Neutrophil (primary cell): ENCODE measurements at regions not wholly inside any gene's neighbourhood (a gene's known extent, or its start where the extent isn't known, plus 50 kb on each side); places are given as distances from the start of the nearest gene placed in this dataset.

ENCODE experiments used
- H3K27ac ChIP-seq: fragments of 200-600 bp; sonication (generic); 2 replicates; pipeline ENCODE4 v1.5.1; 2016; ENCODE audit warnings: mild to moderate bottlenecking, moderate library complexity
- H3K27me3 ChIP-seq: fragments of 200-600 bp; sonication (generic); 2 replicates; pipeline ENCODE4 v1.6.0; 2016; ENCODE audit warnings: mild to moderate bottlenecking
- H3K36me3 ChIP-seq: fragments of 200-600 bp; sonication (generic); 2 replicates; pipeline ENCODE4 v1.5.1; 2017
- H3K4me1 ChIP-seq, 2 experiments: fragments of 200-600 bp in 1 of 2; sonication (generic) in 1 of 2; 1 replicate in 1 of 2; 2 replicates in 1 of 2; pipeline versions ENCODE4 v1.5.1 to v1.6.1; 2013 to 2016; ENCODE audit warnings: low read depth in 1 of 2, low read length in 1 of 2, mild to moderate bottlenecking in 1 of 2, moderate library complexity in 1 of 2; ENCODE audit not compliant: control insufficient read depth in 1 of 2, insufficient read depth in 1 of 2
- H3K4me3 ChIP-seq, 2 experiments: fragments of 200-600 bp in 1 of 2; sonication (generic) in 1 of 2; 1 replicate in 1 of 2; 2 replicates in 1 of 2; pipeline ENCODE4 v1.5.1; 2013 to 2016; ENCODE audit warnings: low read depth in 1 of 2, low read length in 1 of 2, mild to moderate bottlenecking in 1 of 2, moderate library complexity in 1 of 2
- H3K9me3 ChIP-seq: fragments of 200-600 bp; sonication (generic); 2 replicates; pipeline ENCODE4 v1.5.1; 2016
- TF ChIP-seq, protein P1 (sequence below): fragments of 200-600 bp; sonication (generic); IDR thresholded peaks from 2 replicates; pipeline ENCODE4 v1.5.1; 2016; ENCODE audit warnings: antibody characterized with exemption

GRCh38 chr1:5740450-5740849, 251.8 kb downstream of the NPHP4 start:
- H3K27ac ChIP-seq, result no peak overlapping the region
- no peaks in the 10 kb centered on the region for H3K9me3 ChIP-seq
- no peak overlapping the region for H3K4me3 ChIP-seq
- H3K27me3 ChIP-seq, result peaks cover 36% of the 10 kb centered on the region
- H3K36me3 ChIP-seq, result no peaks in the 10 kb centered on the region
- TF ChIP-seq, protein P1, sequence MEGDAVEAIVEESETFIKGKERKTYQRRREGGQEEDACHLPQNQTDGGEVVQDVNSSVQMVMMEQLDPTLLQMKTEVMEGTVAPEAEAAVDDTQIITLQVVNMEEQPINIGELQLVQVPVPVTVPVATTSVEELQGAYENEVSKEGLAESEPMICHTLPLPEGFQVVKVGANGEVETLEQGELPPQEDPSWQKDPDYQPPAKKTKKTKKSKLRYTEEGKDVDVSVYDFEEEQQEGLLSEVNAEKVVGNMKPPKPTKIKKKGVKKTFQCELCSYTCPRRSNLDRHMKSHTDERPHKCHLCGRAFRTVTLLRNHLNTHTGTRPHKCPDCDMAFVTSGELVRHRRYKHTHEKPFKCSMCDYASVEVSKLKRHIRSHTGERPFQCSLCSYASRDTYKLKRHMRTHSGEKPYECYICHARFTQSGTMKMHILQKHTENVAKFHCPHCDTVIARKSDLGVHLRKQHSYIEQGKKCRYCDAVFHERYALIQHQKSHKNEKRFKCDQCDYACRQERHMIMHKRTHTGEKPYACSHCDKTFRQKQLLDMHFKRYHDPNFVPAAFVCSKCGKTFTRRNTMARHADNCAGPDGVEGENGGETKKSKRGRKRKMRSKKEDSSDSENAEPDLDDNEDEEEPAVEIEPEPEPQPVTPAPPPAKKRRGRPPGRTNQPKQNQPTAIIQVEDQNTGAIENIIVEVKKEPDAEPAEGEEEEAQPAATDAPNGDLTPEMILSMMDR, result no peak
- H3K4me1 ChIP-seq, result no peaks in the 10 kb centered on the region

- Histone ChIP-seq H3K36me3 (no peaks in the 10 kb centered on the region), H3K9me3 (no peaks in the 10 kb centered on the region), H3K4me3 (no peak overlapping the region), H3K4me1 (no peaks in the 10 kb centered on the region), H3K27ac (no peak overlapping the region), H3K27me3 (peaks cover 36% of the 10 kb centered on the region)
- TF ChIP-seq, protein P1, result no peak
Measured at GRCh38 chr1:5739561-5740078, 252.6 kb downstream of the NPHP4 start.

GRCh38 chr1:5738911-5739462, 253.2 kb downstream of the NPHP4 start:
- Histone ChIP-seq H3K27ac (no peak overlapping the region), H3K27me3 (peaks cover 36% of the 10 kb centered on the region), H3K4me1 (no peaks in the 10 kb centered on the region), H3K4me3 (no peak overlapping the region), H3K36me3 (no peaks in the 10 kb centered on the region), H3K9me3 (no peaks in the 10 kb centered on the region)
- TF ChIP-seq, protein P1, result no peak

DNA sequence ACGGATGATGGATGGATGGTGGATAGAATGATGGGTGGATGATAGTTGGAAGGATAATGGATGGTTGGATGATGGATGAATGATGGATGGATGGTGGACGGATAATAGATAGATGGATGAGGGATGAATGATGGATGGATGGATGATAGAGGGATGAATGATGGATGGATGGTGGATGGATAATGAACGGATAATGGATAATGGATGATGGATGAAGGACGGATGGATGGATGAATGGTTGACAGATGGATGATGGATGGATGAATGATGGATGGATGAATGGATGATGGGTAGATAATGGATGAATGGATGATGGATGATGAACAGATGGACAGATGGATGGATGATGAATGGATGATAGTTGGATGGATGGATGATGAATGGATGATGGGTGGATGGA, 255.1 kb downstream of the NPHP4 start:
- Histone ChIP-seq H3K27ac (no peak overlapping the region), H3K36me3 (no peaks in the 10 kb centered on the region), H3K4me1 (no peaks in the 10 kb centered on the region), H3K9me3 (no peaks in the 10 kb centered on the region), H3K27me3 (peaks cover 27% of the 10 kb centered on the region), H3K4me3 (no peak overlapping the region)
- TF ChIP-seq, protein P1, result no peak

GRCh38 chr1:5734996-5735395, 257.2 kb downstream of the NPHP4 start:
- TF ChIP-seq, protein P1, result no peak
- H3K27me3 ChIP-seq, result peaks cover 7% of the 10 kb centered on the region
- H3K9me3 ChIP-seq, result no peaks in the 10 kb centered on the region

DNA sequence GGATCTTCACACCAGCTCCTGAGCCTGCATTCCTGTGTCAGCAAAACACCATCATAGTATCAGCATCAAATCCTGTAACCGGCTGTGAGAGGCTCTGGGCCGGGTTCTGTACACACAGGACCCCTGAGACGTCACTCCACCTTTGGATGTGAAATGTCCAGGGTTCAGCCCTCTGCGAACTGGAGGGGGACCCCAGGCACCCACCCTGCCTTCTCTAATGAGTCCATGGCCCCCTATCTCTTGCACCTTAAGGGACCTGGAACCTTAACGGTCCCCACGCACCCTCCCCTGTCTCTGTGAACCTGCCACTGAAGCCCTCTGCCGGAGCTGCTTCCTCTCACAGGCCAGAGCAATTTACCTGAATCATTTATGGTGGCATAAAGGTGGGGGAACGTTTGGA, 257.8 kb downstream of the NPHP4 start:
- H3K27ac ChIP-seq, result no peak overlapping the region
- no peak overlapping the region for H3K4me3 ChIP-seq
- H3K4me1 ChIP-seq, result no peaks in the 10 kb centered on the region
- no peaks in the 10 kb centered on the region for H3K9me3 ChIP-seq
- H3K36me3 ChIP-seq, result no peaks in the 10 kb centered on the region
- H3K27me3 ChIP-seq, result peaks cover 1% of the 10 kb centered on the region
- TF ChIP-seq, protein P1, result no peak

More at GRCh38 chr1:5734996-5735395, 257.2 kb downstream of the NPHP4 start:
- Histone ChIP-seq H3K4me3 (no peak overlapping the region), H3K36me3 (no peaks in the 10 kb centered on the region), H3K27ac (no peak overlapping the region), H3K4me1 (no peaks in the 10 kb centered on the region)
